KMS-11 (cell line): ENCODE measurements at regions not wholly inside any gene's neighbourhood (a gene's known extent, or its start where the extent isn't known, plus 50 kb on each side); places are given as distances from the start of the nearest gene placed in this dataset.

ENCODE experiments used
- H2AFZ ChIP-seq: fragments of 200-600 bp; sonication (generic); 2 replicates; pipeline ENCODE4 v1.6.1; 2016; ENCODE audit warnings: antibody characterized with exemption, mixed run types, low read depth
- H3K27ac ChIP-seq: fragments of 200-600 bp; sonication (generic); 2 replicates; pipeline ENCODE4 v1.6.1; 2016; ENCODE audit warnings: mild to moderate bottlenecking, mixed run types
- H3K27me3 ChIP-seq: fragments of 200-600 bp; sonication (generic); 2 replicates; pipeline ENCODE4 v1.6.1; 2017; ENCODE audit warnings: mild to moderate bottlenecking, low read depth, mixed run types, moderate library complexity; ENCODE audit not compliant: insufficient read depth
- H3K36me3 ChIP-seq: fragments of 200-600 bp; sonication (generic); 2 replicates; pipeline ENCODE4 v1.6.1; 2017; ENCODE audit warnings: mild to moderate bottlenecking, mixed run types; ENCODE audit not compliant: insufficient read depth
- H3K4me1 ChIP-seq: fragments of 200-600 bp; sonication (generic); 2 replicates; pipeline ENCODE4 v1.6.1; 2016; ENCODE audit warnings: mild to moderate bottlenecking, low read depth, mixed run types; ENCODE audit not compliant: poor library complexity, severe bottlenecking
- H3K4me2 ChIP-seq: fragments of 200-600 bp; sonication (generic); 2 replicates; pipeline ENCODE4 v1.7.0; 2016; ENCODE audit warnings: mild to moderate bottlenecking, mixed run types
- H3K4me3 ChIP-seq: fragments of 200-600 bp; sonication (generic); IDR thresholded peaks from 2 replicates; pipeline ENCODE4 v1.6.1; 2017; ENCODE audit warnings: low read depth, low read length, mixed read lengths; ENCODE audit not compliant: insufficient read depth
- H3K79me2 ChIP-seq: fragments of 200-600 bp; sonication (generic); 2 replicates; pipeline ENCODE4 v1.6.1; 2016; ENCODE audit warnings: low read depth, mixed run types; ENCODE audit not compliant: insufficient read depth
- H3K9ac ChIP-seq: fragments of 200-600 bp; sonication (generic); 2 replicates; pipeline ENCODE4 v1.6.1; 2016; ENCODE audit warnings: mild to moderate bottlenecking, mixed run types
- H4K20me1 ChIP-seq: fragments of 200-600 bp; sonication (generic); 2 replicates; pipeline ENCODE4 v1.6.1; 2016; ENCODE audit warnings: mild to moderate bottlenecking, mixed run types; ENCODE audit not compliant: insufficient read depth
- TF ChIP-seq, protein P1 (sequence below): fragments of 200-600 bp; sonication (generic); conservative IDR thresholded peaks from 2 replicates; pipeline ENCODE4 v1.6.1; 2017; ENCODE audit warnings: low read depth, mild to moderate bottlenecking, antibody characterized with exemption, low read length, moderate library complexity, mixed read lengths

DNA sequence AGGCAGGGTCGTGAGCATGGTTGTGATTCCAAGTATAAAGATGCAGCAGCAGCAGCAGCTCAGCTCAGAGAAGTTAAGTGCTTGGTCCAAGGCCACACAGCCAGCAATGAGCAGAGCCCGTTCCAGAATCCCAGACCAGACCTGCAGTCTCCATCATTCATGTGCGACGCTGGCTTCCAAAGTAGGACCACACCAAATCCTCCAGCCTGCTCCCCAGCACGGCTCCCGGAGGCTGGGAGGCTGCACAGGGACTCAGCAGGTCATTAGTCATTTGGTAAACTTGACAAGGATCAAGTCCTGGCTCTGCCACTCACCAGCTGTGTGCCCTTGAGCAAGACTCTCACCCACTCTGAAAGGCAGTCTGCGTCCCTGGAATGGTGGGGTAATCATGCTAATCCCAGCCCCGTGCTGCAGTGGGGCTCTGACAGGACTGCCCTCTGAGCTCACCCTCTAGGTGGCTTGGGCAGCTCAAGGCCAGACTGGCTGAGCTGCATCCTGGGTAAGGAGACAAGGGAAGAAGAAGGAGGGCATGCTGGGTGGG lies 95.1 kb upstream of the TMEM132E start:
- Histone ChIP-seq H2AFZ (no peak overlapping the region), H3K27ac (no peak overlapping the region), H3K36me3 (no peaks in the 10 kb centered on the region), H3K79me2 (no peaks in the 10 kb centered on the region), H3K27me3 (no peaks in the 10 kb centered on the region), H3K9ac (no peak overlapping the region), H3K4me2 (no peak overlapping the region), H3K4me1 (no peaks in the 10 kb centered on the region), H4K20me1 (no peaks in the 10 kb centered on the region), H3K4me3 (no peak overlapping the region)
- TF ChIP-seq, protein P1, sequence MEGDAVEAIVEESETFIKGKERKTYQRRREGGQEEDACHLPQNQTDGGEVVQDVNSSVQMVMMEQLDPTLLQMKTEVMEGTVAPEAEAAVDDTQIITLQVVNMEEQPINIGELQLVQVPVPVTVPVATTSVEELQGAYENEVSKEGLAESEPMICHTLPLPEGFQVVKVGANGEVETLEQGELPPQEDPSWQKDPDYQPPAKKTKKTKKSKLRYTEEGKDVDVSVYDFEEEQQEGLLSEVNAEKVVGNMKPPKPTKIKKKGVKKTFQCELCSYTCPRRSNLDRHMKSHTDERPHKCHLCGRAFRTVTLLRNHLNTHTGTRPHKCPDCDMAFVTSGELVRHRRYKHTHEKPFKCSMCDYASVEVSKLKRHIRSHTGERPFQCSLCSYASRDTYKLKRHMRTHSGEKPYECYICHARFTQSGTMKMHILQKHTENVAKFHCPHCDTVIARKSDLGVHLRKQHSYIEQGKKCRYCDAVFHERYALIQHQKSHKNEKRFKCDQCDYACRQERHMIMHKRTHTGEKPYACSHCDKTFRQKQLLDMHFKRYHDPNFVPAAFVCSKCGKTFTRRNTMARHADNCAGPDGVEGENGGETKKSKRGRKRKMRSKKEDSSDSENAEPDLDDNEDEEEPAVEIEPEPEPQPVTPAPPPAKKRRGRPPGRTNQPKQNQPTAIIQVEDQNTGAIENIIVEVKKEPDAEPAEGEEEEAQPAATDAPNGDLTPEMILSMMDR, result no peak

DNA sequence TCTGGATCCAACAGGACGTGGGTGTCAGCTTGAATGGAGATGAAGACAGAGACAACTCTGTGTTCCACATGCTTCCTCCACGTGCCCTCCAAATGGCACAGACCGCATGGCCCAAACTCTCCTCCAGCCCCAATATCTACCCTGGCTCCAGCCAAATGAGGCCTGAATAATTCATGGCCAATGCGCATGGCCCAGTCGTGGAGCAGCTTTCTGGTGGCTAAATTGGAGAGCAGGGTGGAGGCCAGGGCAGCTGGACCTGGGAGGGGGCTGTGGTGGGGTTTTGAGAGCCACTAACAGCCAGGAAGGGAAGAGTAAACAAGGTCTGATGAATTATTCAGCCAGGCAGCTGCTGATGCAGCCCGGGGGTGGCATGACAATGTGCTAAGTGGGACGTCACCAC lies 96.7 kb upstream of the TMEM132E start:
- H3K4me1 ChIP-seq, result no peaks in the 10 kb centered on the region

DNA sequence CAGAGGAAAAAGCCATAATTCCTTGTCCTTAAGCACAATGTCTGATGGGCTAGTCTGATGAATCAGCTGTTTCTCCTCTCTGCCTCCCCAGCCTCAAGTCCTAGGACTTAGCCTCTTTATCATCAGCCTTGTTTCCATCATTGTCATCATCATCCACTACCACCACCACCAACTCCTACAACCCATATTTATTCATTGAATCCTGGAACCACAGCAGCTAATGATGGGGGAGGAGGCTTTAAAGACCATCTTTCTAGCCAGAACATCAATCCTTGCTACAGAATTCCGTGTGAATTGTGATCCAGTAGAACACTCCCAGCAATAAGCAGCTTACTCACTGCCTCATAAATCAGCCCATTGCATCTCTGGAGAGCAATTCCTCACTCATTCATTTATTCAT lies 97.6 kb upstream of the TMEM132E start:
- no peaks in the 10 kb centered on the region for H3K79me2 ChIP-seq
- H3K36me3 ChIP-seq, result no peaks in the 10 kb centered on the region
- H3K27ac ChIP-seq, result no peak overlapping the region
- no peaks in the 10 kb centered on the region for H3K27me3 ChIP-seq
- no peaks in the 10 kb centered on the region for H3K4me1 ChIP-seq
- H3K4me3 ChIP-seq, result no peak overlapping the region
- H2AFZ ChIP-seq, result no peak overlapping the region
- H3K9ac ChIP-seq, result no peak overlapping the region
- TF ChIP-seq, protein P1, result no peak
- no peak overlapping the region for H3K4me2 ChIP-seq
- H4K20me1 ChIP-seq, result no peaks in the 10 kb centered on the region

More for the DNA sequence above, 96.7 kb upstream of the TMEM132E start:
- Histone ChIP-seq H3K27me3 (no peaks in the 10 kb centered on the region), H3K79me2 (no peaks in the 10 kb centered on the region), H2AFZ (no peak overlapping the region), H4K20me1 (no peaks in the 10 kb centered on the region), H3K9ac (no peak overlapping the region), H3K36me3 (no peaks in the 10 kb centered on the region), H3K4me2 (no peak overlapping the region), H3K4me3 (no peak overlapping the region), H3K27ac (no peak overlapping the region)
- TF ChIP-seq, protein P1, result no peak

DNA sequence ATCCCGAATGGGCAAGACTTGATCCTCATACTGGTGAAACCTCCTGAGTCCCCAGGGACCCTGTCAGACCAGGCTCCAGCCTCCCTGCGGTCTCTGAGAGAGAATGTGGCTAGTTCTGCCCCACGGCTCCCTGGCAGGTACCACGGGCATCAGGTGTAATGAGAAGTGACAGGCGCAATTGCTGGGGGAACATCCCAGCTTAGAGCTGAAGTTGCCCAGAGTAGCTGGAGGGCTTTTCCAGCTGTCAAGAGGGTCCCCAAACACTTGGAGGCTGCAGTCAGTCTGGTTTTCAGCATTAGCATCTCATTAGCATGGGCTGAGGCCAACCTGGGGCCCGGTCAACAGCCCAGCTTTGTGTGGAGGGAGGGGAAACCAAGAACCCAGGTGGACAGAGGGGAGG lies 100.0 kb upstream of the TMEM132E start:
- Histone ChIP-seq H3K79me2 (no peaks in the 10 kb centered on the region), H3K27ac (no peak overlapping the region), H3K4me2 (no peak overlapping the region), H4K20me1 (no peaks in the 10 kb centered on the region), H3K4me3 (no peak overlapping the region), H3K36me3 (no peaks in the 10 kb centered on the region), H3K4me1 (no peaks in the 10 kb centered on the region), H2AFZ (no peak overlapping the region), H3K27me3 (no peaks in the 10 kb centered on the region), H3K9ac (no peak overlapping the region)
- TF ChIP-seq, protein P1, result no peak
